Embryonic facial prominence (tissue), 1 donor: ENCODE measurements at regions not wholly inside any gene's neighbourhood (a gene's known extent, or its start where the extent isn't known, plus 50 kb on each side); places are given as distances from the start of the nearest gene placed in this dataset.
"Not testable (repeated sequence)": the region's sequence is repeated elsewhere in the genome, so short reads cannot be mapped to it uniquely, and the experiment has no call there.

Experiments
- DNase-seq: peaks from one replicate; pipeline ENCODE4 v3.0.0-alpha.2; 2016; ENCODE audit errors: extremely low spot score

DNA sequence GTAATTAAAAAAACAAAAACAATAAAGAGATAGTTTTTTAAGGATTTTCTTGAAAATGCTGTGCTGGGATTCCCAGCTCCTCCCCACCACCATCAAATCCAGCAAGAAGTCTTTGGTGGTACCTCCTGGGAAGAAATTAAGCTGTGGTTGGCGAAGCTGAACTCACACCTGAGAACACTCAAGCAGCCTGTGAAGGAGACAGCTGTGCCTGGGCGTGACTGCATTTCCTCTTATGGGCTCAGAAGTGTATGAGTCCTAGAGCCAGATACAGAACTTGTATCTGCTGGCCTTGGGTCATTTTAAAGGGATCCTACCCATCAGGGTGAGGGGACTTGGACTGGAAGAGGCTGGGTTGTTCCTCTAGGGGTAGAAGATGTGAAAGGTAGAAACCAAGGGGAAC lies 561.2 kb upstream of the SGCD start:
- DNase-seq, result no peak

DNA sequence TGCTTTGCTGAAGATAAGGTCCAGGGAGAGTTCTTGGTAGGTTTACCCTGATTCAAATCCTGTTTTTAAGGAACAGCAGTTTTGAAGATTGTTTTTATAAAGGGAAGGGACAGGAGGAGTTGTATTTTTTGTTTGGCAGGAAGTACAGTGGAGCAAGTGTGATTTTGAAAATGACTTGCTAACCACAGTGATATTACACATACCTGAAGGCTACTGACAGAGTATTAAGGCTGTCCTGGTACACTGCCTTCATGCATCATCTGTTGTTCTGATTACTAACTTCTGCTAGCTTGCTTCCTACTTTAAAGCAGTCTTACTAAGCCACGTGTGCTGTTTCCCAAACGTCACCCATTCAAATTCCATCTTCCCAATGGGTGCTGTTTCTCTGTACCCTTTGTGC lies 559.5 kb upstream of the SGCD start:
- no peak for DNase-seq

GRCh38 chr5:155768332-155768731 lies 558.6 kb upstream of the SGCD start:
- no peak for DNase-seq

DNA sequence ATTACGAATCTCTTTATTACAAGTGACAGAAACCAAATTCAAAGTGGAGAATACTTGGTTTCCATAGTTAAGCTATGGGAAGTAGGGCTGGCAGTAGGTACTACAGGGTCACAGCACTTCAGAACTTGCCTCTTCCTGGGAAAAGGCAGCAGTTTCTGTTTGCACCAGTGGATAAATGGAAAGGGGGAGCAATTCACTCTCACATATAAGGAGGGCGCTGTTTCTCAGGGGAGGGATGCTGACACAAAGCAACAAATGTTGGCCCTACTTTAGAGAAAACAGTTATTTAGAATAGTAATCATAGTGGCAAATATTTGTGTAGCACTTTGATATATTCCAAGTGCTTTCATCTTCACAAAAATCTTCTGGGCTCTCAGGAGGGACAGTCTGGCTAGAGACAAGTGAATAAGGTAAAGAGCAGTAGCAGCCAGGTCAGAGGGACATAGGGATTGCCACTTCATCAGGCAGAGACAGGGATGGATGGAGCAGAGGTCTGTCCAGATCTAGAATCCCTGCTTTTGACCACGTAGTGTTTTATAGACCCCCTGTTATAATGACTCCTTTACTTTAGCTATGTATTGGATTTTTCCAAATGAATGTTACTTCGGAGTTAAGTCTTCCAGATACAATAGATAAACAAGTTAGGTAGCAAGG lies 554.8 kb upstream of the SGCD start:
- DNase-seq, result no peak

DNA sequence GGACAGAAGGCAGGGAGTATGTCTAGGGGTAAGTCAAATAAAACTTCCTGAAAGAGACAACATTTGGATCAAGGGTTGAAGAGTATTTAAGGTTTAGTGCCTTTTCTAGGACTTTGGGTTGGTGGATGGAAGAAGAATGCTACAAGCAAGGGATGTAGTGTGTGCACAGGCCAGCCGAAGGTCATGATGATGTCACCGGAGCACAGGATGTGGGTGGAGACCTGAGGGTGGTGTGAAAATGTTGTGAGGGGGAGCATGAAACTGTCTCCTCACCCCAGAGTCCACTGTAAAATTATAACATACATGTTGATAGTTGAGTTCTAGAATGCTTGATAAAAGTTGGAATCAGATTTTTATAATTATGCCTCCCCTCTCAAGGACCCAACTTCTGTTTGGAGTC lies 553.3 kb upstream of the SGCD start:
- DNase-seq, result no peak

DNA sequence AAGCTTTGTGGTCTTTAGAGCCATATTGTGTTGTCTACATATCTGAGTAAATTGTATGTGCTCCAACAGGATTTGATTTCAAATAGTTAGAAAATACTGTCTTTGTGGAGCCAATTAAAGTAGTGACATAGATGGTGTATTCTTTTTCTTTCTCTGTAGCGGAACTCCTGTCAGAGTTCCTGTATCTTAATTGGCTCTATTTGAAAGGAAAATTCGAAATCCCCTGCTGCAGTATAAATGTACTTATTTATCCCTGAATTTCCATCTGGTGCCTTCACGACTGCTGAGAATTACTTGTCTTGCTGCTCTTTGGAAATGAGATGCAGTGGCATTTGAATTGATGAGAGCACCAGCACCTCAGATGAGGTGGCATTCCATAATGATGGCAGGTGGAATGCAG lies 546.7 kb upstream of the SGCD start:
- no peak for DNase-seq

- no peak for DNase-seq
These were observed 543.7 kb upstream of the SGCD start for GRCh38 chr5:155783246-155783645.

DNA sequence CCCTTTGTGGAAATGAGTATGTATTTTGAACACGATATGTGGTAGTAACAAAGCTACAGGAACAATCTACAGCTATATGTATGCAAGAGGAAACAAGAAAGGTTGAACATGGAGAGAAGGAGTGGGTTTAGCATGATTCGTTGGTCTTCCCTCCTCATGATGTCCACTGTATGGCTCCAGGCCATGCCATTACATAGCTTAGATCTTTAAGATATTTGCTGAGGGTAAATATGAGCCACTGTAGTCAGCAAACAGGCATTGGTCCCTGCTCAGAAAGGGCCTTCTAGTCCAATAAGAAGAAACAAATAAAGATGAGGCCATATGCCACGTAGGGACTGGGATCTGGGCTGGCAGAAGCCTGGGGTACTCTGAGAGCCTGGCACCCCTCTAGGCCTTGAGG lies 543.2 kb upstream of the SGCD start:
- DNase-seq, result no peak

DNA sequence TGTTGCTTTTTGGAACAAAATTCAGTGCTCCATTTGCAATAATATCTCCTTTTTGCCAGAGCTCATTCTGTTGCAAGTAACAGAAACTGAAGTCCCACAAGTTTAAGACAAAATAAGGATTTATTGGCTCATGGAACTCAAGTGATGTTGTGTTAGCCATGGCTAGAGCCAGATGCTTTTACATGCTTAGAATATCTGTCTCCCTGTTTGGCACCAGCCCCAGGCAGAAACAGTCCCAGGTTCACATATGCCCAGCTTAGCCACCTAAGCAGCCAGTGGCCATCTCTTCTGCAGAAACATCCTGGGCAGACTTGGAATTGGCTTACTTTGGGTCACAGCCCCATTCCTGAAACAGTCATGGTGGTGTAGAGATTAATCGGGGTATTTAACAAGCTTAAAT lies 540.9 kb upstream of the SGCD start:
- no peak for DNase-seq

GRCh38 chr5:155792873-155793272 lies 534.1 kb upstream of the SGCD start:
- no peak for DNase-seq

- no peak for DNase-seq
These were observed 532.2 kb upstream of the SGCD start for GRCh38 chr5:155794795-155795194.

DNA sequence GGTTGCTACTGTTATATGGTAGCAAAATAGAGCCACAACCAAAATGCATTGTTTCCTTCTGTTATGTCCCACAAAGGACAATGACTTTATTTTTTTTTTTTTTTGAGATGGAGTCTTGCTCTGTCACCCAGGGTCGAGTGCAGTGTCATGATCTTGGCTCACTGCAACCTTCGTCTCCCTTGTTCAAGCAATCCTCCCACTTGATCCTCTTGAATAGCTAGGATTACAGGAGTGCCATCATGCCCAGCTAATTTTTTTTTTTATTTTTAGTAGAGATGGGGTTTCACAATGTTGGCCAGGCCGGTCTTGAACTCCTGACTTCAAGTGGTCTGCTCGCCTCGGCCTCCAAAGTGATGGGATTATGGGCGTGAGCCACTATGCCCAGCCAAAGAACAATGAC lies 527.7 kb upstream of the SGCD start:
- DNase-seq, result no peak

GRCh38 chr5:155807884-155808576 lies 518.9 kb upstream of the SGCD start:
- no peak for DNase-seq

DNA sequence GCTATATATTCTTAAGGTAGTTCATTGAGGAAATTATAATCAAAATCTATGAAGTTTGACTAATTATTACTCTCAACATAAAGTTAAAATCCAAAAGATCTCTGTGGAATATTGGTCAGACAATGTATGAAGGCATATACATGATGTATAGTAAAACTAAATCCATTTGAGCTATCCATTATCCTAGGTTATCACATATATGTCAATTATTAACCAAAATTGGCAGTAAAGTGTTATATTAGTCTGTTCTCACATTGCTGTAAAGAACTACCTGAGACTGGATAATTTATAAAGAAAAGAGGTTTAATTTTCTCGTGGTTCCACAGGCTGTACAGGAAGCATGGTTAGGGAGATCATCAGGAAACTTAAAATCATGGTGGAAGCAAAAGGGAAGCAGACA lies 511.7 kb upstream of the SGCD start:
- DNase-seq, result no peak

- DNase-seq, result no peak
These were observed 504.8 kb upstream of the SGCD start for GRCh38 chr5:155822177-155822576.

GRCh38 chr5:155826611-155827507 lies 500.1 kb upstream of the SGCD start:
- DNase-seq, result no peak

GRCh38 chr5:155827508-155827815 lies 499.5 kb upstream of the SGCD start:
- not testable (repeated sequence) for DNase-seq

GRCh38 chr5:155827949-155828348 lies 499.0 kb upstream of the SGCD start:
- DNase-seq, result no peak

- DNase-seq, result no peak
These were observed 495.5 kb upstream of the SGCD start for GRCh38 chr5:155831491-155831890.

DNA sequence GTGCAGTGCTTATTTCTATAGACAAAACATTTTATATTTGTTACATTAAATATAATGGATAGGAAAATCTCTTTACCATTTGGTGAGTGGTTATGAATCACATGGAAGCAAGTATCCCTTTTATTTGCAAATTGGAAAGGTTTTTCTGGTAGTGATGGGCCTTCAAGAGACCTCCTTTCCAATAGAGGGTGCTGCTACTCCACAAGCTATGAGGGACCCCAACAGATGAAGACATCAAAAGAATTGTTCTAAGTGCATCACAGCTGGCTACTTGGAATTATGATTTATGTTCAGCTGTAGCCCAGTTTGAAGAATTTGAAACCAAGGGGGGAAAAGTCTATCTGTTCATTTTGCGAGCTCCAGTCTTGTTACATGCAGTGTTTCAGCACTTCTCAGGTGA lies 493.7 kb upstream of the SGCD start:
- no peak for DNase-seq

DNA sequence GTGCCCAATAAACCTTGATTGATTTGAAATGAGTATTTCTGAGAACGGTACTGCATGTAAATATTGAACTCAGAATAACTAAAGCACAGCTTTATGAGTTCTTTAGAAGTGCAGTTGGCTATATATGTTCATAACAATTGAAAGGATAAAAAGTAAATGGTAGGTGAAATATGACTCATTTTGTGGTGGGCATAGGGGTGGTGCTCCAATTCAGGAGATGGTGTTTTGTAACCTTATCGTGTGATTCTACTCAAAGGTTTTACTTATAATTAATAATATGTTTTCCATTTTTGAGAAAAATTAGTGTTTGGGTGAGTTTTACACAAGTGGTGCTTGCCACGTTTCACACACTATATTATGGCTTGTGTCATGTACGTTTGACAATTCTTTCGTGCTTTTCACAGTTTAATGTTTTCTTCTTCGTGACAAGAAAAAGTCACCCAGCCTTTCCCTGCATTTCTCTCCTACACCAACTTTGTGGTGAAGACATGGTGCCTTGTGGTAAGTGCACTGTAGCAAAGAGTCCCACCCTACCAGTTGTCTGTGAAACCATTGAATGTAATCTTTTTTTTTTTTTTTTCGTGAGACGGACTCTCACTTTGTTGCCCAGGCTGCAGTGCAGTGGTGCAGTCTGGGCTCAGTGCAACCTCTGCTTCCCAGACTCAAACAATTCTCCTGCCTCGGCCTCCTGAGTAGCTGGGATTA lies 492.5 kb upstream of the SGCD start:
- no peak for DNase-seq

GRCh38 chr5:155836089-155836803 lies 490.7 kb upstream of the SGCD start:
- DNase-seq, result no peak
